Femur (tissue), 1 donor: ENCODE measurements at regions not wholly inside any gene's neighbourhood (a gene's known extent, or its start where the extent isn't known, plus 50 kb on each side); places are given as distances from the start of the nearest gene placed in this dataset.

Source experiments
- DNase-seq: peaks from one replicate; pipeline ENCODE4 v3.0.0-alpha.2; 2017

GRCh38 chr7:15795393-15795792, 108.9 kb upstream of the MEOX2 start:
- DNase-seq: peak; percentile 70

GRCh38 chr7:15794801-15795200, 108.3 kb upstream of the MEOX2 start:
- no peak for DNase-seq

GRCh38 chr7:15784694-15785030, 98.2 kb upstream of the MEOX2 start:
- no peak for DNase-seq

- DNase-seq: peak; percentile 42
These were observed 97.7 kb upstream of the MEOX2 start for GRCh38 chr7:15783987-15784693.

- DNase-seq: no peak
These were observed 96.2 kb upstream of the MEOX2 start for GRCh38 chr7:15782656-15783055.

GRCh38 chr7:15781944-15782343, 95.5 kb upstream of the MEOX2 start:
- no peak for DNase-seq

GRCh38 chr7:15780271-15780670, 93.8 kb upstream of the MEOX2 start:
- no peak for DNase-seq

GRCh38 chr7:15778191-15778590, 91.7 kb upstream of the MEOX2 start:
- no peak for DNase-seq

GRCh38 chr7:15765753-15766152, 79.3 kb upstream of the MEOX2 start:
- no peak for DNase-seq

- DNase-seq: peak; percentile 73
These were observed 78.4 kb upstream of the MEOX2 start for GRCh38 chr7:15764851-15765382.

GRCh38 chr7:15764010-15764409, 77.5 kb upstream of the MEOX2 start:
- no peak for DNase-seq

GRCh38 chr7:15757041-15758000, 70.8 kb upstream of the MEOX2 start:
- DNase-seq: no peak

- no peak for DNase-seq
These were observed 68.6 kb upstream of the MEOX2 start for GRCh38 chr7:15755061-15755460.

- DNase-seq: no peak
These were observed 67.5 kb upstream of the MEOX2 start for GRCh38 chr7:15753887-15754579.

GRCh38 chr7:15752377-15752776, 65.9 kb upstream of the MEOX2 start:
- DNase-seq: no peak

- no peak for DNase-seq
These were observed 64.8 kb upstream of the MEOX2 start for GRCh38 chr7:15751191-15751701.

GRCh38 chr7:15750727-15751126, 64.2 kb upstream of the MEOX2 start:
- DNase-seq: no peak

GRCh38 chr7:15749631-15750030, 63.1 kb upstream of the MEOX2 start:
- no peak for DNase-seq

- DNase-seq: no peak
These were observed 61.2 kb upstream of the MEOX2 start for GRCh38 chr7:15747712-15748111.

- no peak for DNase-seq
These were observed 60.8 kb upstream of the MEOX2 start for GRCh38 chr7:15747301-15747700.

GRCh38 chr7:15743926-15744480, 57.5 kb upstream of the MEOX2 start:
- no peak for DNase-seq

- no peak for DNase-seq
These were observed 51.1 kb upstream of the MEOX2 start for GRCh38 chr7:15737601-15738000.
